GM21717 (cell line): ENCODE measurements at regions not wholly inside any gene's neighbourhood (a gene's known extent, or its start where the extent isn't known, plus 50 kb on each side); places are given as distances from the start of the nearest gene placed in this dataset.

Experiments
- ATAC-seq: cut with Tn5 transposase; IDR thresholded peaks from one replicate; pipeline ENCODE4 v1.9.1; 2021; ENCODE audit warnings: mild to moderate bottlenecking, moderate library complexity; ENCODE audit not compliant: unreplicated experiment

DNA sequence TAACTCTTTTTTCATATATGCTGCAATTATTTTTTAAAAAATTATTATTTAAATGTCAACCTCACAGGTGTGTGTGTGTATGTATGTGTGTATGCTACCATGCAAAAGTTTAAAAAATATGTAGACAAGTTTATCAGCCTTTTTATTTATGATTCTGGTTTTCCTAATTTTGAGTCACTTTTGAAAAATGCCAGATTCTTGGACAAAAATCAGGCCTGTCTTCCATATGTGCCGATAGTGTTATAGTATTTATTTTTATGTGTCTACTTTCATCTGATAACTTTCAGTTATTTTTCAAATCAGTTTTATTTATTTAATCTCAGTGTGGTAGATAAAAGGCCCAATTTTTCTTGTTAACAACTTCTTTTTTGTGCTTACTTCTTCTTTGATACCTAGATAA, 176.2 kb downstream of the RDH14 start:
- no peak for ATAC-seq

DNA sequence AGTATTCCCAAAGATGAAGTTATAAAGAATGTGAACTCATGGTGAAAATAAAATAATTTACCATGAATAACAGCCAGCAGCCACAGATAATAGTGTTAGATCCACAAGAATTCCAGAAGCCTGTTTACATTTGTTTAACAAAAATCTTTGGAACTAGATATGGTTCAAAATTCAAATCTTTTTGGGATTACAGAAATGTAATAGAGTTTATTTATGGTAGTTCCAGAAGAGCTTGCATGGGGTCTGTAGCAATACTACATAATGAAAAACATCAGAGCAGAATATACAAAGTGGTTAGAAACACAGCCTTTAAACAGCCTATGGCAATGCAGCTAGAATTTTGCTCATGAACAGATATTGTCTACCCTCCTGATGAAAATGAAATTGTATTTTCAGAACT, 179.1 kb downstream of the RDH14 start:
- no peak for ATAC-seq

DNA sequence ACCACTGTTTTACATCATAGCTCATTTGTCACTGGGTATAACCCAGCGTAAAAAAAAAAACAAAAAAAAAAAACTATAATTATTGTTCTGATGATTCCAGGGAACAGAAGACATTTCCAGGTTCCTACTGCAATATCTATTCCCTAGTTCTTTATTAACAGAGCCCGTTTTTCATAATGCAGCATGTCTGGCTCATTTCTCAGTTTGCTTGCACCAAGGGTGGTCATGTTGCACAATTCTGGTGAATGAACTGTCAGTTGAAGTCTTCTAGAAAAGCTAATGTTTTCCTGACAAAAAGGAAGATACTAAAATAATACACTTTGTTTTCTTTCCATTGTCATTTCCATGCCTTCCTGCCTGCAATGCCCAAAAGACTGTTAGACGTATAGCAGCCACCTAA, 180.1 kb downstream of the RDH14 start:
- no peak for ATAC-seq

DNA sequence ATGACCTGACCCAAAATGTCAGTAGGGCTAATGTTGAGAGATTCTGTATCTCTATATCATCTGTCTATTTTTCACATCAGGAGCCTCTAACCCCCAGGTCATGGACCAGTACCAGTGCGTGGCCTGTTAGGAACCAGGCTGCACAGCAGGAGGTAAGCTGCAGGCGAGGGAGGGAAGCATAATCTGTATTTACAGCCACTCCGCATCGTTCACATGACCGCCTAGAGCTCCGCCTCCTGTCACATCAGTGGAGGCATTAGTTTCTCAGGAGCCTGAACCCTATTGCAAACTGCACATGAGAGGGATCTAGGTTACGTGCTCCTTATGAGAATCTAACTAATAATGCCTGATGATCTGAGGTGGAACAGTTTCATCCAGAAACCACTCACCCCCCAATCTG, 180.6 kb downstream of the RDH14 start:
- ATAC-seq, result no peak

DNA sequence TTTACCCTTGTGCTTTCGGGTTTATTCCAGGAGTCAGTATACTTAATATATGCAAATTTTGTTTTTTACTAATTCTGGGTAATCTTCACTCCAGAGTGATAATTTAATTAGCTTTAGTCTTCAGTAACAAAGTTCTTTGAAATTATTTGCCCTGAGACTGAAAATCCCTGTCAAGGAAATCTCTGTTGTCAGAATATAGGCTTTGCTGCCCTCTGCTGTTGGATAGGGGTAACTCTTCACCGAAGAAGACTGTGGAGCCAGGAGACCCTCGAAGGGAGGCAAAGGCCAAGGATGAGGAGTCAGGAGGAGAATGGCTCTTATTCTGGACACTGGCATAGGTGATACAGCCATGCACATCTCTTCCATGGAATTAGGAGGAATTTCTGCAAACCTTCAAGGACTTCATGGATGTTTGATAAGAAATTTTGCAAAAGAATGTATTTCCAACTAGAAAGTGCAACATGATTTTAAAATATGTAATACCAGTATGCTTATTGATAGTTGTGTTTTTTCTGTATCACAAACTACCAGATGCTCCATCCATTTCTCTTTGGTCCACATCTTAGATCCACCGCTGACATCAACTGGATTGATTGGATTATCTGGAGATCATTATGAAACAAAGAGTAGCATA, 182.3 kb downstream of the RDH14 start:
- peak; percentile 84 for ATAC-seq

DNA sequence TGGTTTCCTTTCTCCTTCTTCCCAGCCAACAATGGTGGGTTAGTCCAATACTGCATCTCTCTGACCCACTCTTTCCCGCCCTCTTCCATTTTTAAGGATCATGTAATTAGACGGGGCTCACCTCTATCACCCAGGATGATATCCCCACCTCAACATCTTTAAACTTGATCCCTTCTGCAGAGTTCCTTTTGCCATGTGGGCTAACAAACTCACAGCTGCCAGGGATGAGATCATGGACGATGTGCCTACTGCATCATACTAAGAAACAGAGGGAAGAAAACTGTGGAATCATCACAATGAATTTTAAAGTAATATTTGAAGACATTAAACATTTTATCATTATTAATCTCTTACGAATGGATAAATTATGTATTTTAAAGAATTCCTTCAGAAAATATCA, 183.5 kb downstream of the RDH14 start:
- ATAC-seq, result no peak

DNA sequence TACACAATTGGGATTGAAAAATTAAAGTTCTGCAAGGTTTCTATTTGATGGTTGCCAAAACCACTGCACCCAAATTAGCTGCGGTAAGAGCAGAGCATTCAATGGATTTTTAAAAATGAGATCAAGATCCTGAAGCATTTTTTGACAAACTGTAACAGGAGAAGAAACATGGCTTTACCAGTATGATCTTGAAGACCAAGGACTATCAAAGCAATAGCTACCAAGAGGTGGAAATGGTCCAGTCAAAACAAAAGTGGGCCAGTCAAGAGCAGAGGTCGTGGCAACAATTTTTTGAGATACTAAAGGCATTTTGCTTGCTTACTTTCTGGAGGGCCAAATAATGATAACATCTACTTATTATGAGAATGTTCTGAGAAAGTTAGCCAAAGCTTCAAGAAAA, 186.8 kb downstream of the RDH14 start:
- ATAC-seq, result no peak

DNA sequence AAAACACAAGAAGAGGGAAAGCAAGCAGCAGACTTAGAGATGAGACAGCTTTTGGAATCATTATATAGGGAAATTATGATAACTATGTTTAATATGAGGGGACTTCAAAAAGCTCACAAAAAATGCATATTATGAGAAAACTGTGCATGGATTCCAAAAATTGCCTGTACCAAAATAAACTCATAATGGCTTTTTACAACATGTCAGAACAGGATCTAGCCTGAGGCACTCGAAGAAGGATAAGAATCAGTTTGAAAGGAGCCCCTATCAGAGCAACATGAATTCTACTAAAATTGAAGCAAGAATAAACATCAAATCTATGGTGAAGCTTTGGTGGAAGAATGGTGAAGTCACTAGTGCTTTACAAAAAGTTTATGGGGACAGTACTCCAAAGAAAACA, 187.4 kb downstream of the RDH14 start:
- no peak for ATAC-seq

DNA sequence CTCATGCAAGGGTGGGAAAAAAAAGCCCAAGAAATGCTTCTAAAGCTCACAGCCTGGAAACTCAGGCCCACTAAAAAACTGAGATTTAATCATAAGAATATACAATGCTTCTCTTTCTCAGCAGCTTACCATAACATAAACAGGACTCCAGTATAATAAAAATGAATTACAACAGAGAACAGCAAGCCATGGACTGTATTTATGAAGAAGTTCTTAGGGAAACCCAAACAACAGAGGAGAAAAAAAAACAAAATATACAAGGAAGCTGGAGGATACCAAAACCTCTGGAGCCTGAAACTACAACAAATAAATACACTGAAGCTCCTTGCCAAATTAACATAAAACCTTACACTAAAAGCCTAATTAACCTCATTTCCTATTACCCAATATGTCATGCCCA, 187.8 kb downstream of the RDH14 start:
- ATAC-seq, result no peak

DNA sequence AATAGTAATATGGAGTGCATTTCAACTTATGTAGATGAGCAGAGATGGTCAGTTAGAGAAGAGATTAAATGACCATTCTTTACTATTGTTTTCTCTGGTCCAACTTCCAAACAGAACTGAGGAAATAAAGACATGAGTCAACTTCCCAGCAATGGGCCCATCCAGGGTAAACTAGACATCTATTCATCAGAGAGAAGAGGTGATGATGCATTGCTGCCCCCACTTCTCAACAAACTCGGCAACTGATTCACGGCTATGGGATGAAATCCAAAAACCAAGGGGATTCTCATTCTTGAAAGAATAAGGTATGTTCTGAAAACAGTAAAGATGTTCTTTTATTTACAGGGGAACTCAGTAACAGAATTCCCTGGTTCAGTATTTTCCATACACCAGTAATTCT, 190.7 kb downstream of the RDH14 start:
- no peak for ATAC-seq

DNA sequence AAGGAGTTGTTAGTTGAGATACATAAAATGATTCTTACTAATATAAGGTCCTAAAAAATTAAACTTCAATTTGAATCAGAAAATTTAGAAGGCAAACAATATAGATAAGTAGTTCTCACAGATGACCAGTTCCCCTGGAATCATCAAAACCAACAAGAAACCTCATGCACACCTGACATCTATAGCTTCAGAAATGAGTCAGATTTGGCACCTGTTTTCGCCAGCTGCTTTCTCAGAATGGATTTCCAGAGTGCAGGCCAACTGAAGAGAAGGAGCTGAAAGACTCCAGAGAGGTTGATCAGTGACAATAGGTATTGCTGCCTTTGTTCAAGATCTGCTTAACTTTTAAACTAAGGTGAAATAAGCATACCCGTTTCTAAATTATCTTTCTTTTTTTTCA, 192.4 kb downstream of the RDH14 start:
- no peak for ATAC-seq

DNA sequence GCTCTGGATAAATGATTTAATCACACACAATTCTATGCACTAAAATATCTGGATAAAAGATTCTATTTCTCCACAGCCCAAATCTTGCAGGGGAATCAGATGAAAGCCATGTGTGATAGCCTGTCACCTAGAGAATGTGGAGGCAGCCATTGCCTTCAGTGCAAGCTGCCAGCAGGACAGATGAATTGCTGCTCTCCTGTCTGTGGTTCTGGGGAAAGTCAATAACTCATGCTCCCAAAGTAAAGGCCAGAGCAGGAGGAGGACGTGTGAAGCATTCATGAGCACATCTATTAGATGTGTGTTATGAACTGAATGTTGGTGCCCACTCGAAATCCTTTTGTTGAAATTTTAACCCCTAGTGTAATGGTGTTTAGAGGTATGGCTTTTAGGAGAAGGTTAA, 195.1 kb downstream of the RDH14 start:
- ATAC-seq, result no peak

DNA sequence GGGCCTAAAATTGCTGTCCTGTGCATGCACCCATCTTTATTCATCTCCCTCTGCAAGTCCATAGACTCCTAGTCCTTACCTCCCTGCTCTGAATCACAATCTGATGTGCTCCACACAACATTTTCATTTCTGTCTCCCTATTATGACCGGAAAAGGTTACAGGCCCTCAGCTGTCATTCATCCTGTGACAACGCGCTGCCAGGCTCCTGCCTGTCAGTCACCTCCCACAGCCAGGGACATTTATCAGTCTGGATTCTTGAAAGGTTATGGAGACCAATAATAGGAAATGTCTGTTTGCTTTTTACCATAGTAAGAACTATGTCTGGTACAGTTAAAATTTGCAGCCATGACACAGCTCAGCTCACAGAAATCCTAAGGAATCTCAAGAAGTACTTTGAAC, 197.1 kb downstream of the RDH14 start:
- ATAC-seq, result no peak

DNA sequence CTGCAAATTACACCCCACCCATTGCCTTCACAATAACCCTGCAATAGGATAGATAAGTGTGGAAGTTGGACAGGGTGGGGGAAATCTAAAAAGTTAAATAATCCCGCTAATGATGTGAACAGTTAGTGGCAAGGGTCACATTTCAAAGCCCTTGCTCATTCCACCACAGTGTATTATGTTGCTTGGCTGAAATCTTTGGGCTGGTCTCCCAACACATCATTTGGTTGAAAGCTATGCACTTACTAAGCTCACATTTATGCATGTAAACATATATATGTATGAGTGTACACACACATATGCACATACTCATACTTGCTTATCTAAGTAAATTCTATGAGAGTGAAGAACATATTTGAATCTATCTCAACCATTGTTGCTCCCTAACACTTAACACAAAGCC, 197.8 kb downstream of the RDH14 start:
- no peak for ATAC-seq

DNA sequence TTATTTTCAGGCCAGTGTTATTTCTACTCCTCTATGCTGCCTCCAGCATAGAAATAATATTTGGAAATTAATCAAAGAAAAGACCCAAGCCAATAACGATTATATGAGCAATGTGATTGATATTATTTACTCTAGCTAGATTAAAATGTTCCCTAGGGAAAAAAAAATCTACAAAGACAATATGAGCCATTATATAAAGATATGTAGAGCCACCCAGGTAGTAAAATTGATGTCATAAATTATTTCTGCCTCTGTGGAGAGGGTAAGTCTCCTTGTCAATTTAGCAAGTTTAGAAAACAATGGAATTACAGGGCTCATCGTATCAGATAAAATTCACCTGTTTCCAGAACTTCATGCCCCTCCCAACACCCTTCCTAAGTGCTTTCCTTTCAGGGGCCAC, 202.9 kb downstream of the RDH14 start:
- ATAC-seq, result no peak

DNA sequence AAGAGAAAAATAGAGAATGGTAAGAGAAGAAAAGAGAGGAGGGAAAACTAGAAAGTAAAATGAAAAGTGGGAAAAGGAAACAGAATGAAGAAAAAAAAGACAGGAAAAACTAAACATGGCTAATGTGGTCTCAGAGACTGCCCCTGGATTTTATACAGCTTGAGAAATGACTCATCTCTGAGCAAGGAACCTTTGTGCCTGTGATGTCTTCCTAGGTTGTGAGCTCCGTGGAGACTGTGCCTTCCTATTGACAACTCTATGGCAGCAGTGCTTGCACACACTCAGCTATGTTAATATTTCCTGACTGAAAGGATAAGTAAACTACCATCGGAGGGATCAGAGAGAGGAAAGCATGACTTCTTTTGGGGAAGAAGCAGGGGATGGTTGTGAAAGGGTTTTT, 203.8 kb downstream of the RDH14 start:
- no peak for ATAC-seq

DNA sequence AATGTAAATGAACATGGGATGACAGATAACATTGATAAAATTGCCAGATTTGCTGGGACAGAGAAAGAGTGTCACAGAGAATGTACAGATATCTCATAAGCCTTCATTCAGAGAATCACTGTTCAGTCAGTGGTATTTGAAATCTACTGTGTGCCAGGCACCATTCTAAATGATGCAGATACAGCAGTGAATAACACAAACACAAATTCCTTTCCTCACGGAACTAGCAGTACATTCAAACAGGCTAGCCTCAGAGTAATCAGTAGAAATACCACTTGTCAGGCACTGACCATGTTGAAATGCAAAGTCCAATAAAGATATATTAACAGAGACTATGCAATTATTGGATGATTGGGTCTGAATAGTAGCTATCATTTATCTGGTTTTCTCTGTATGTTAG, 211.0 kb downstream of the RDH14 start:
- ATAC-seq, result no peak

DNA sequence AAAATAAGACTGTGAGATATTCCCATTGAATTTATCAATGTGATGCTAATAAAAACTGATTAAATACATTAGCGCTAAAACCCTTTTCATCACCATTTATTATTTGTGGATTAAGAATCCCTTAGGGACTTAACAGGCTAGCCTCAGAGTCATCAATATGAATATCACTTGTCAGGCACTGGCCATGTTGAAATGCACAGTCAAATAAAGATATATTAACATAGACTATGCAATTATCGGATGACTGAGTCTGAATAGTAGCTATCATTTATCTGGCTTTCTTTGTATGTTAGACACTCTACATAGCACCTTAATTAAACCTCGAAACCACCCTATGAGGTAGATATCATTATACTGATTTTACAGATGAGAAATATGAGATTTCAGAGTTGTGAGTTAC, 213.6 kb downstream of the RDH14 start:
- no peak for ATAC-seq

DNA sequence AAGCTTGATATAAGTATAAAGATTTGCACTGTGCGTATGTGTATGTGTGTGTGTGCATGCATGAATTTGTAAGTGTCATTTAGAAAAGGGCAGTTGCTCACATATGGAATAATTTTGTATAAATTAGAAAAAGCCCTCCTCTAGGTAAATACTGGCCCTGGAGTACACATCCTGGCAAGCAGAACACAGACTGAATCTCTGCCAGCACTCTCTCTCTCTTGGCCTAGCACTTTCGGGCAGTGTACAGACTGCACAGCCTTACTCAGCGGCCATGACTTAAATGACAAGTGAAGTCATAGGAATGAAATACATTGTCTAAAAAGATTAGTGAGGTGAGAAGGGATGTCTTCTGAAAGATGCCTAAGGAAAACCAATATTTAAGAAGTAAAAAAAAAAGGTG, 214.1 kb downstream of the RDH14 start:
- no peak for ATAC-seq

DNA sequence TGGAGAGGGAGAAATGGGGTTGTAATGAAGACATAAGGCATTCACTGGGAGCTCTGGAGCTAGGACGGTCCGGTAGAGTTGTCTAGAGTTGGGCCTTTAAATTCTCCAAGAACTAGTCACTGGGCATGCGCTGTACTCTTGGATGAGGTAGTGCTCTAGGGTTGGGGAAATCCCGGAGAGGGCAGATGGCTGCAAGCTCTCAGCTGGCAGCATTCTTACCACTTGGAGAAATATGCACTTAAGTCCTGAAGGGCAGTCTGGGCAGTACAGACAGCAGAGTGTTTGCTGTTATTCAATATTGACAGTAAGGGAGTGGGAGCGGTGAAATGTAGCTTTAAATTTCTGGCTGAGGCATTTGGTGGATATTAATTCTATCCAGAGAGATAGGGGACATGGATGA, 214.6 kb downstream of the RDH14 start:
- ATAC-seq, result no peak

DNA sequence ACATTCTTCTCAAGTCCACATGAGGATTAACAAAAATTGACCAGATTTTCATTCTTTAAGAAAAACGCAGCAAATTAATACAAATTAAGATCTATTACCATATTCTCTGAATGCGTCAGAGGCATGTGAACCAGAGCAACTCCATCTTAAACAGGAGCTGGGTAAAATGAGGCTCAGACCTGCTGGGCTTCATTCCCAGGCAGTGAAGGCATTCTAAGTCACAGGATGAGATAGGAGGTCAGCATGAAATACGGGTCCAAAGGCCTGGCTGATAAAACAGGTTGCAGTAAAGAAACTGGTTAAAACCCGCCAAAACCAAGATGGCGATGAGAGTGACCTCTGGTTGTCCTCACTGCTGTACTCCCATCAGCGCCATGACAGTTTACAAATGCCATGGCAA, 217.6 kb downstream of the RDH14 start:
- no peak for ATAC-seq

DNA sequence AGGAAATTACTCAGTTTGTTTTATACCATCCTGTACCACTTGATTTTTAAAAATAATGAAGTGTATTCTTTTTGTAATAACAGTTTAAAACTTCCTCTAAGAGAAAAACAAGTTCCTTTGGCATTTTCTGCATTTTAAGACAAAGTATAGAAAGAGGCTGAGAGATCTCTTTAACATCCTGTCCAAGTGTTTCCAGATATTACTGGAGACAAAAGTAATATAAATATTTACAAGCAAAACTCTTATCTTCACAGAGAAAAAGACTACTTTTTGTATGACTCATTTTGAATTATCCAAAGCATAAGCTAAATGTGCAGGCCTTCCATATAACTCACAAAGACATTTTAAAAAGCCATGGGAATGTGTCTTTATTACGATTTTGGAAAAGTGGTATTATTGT, 221.1 kb downstream of the RDH14 start:
- no peak for ATAC-seq

DNA sequence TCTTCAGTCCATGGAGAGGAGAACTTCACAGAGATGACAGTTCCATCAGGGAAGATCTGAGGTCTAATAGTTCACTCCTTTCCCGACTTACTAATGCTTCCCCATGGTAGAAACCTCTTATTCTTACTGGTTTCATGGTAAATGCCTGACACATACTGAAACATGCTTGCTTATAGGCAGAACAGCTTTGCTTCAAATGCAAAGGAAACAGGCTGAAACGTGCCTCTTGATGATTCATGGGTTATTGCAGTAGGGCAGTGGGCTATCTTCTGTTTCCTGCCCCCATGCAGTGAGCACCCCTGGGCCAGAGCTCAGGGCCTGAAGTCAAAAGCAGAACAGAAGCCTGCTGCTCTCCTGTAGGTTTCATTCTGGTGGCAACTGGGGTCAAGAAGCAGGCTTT, 223.5 kb downstream of the RDH14 start:
- no peak for ATAC-seq

DNA sequence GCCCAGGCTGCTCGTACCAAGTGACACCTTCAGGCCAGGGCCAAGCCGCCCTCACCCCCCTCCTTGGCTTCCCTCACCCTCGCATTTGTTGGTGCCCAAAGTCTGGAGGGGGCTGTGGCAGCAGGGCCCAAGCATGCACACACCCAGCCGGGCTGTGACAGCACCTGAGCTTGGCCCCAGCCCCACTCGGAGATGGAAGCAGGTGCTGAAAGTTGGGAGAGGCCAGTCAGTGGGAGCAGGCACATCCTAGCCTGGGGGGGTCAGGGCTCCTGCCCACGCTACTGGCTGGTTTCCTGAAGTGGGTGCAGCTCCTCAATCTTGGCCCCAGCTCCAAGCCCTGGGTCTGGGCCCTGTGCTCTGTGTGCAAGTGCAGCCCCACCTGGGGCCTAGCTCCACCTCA, 228.0 kb downstream of the RDH14 start:
- no peak for ATAC-seq
